Prostate gland (tissue), 2 donors: ENCODE measurements at regions not wholly inside any gene's neighbourhood (a gene's known extent, or its start where the extent isn't known, plus 50 kb on each side); places are given as distances from the start of the nearest gene placed in this dataset.

Experiments used
- POLR2A ChIP-seq: fragments of 450-650 bp; IDR thresholded peaks from one replicate; pipeline ENCODE4 v1.6.1; 2016; ENCODE audit warnings: antibody characterized with exemption, mild to moderate bottlenecking
- POLR2AphosphoS5 ChIP-seq: sonication (generic); formaldehyde crosslinking; IDR thresholded peaks from one replicate; pipeline ENCODE4 v1.6.1; 2017; ENCODE audit warnings: antibody characterized with exemption
- TF ChIP-seq, protein P1 (sequence below), 4 experiments: fragments of 200-600 bp in 2 of 4; fragments of 450-650 bp in 2 of 4; sonication (generic) in 2 of 4; IDR thresholded peaks; 1 replicate in 3 of 4; 2 replicates in 1 of 4; pipeline ENCODE4 v1.5.1; 2016 to 2019; ENCODE audit warnings: antibody characterized with exemption in 4 of 4, mild to moderate bottlenecking in 2 of 4, moderate library complexity in 2 of 4

DNA sequence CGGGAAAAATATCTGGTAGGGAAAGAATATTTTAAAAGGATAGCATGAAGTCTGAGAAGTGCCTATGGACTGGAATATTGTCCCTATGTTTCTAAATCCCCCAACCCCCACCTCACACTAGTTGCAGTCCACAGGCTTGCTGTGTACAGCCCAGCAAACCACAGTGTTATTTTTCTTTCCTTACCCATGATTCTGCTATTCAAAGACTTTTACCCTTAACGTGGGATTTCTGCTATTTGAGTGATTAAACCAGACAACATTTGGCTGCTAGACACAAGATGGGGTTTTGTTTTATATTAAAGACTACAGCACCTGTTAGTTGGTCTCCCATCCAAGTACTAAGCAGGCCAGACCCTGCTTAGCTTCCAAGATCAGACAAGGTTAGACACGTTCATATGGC is 120.5 kb upstream of the MYO3A start:
- no peak for TF ChIP-seq POLR2A
- no peak for TF ChIP-seq POLR2AphosphoS5
- TF ChIP-seq, protein P1, sequence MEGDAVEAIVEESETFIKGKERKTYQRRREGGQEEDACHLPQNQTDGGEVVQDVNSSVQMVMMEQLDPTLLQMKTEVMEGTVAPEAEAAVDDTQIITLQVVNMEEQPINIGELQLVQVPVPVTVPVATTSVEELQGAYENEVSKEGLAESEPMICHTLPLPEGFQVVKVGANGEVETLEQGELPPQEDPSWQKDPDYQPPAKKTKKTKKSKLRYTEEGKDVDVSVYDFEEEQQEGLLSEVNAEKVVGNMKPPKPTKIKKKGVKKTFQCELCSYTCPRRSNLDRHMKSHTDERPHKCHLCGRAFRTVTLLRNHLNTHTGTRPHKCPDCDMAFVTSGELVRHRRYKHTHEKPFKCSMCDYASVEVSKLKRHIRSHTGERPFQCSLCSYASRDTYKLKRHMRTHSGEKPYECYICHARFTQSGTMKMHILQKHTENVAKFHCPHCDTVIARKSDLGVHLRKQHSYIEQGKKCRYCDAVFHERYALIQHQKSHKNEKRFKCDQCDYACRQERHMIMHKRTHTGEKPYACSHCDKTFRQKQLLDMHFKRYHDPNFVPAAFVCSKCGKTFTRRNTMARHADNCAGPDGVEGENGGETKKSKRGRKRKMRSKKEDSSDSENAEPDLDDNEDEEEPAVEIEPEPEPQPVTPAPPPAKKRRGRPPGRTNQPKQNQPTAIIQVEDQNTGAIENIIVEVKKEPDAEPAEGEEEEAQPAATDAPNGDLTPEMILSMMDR (IDR thresholded peaks at IDR 0.05) = no peak
